IgD-negative memory B cell (primary cell): ENCODE measurements at regions not wholly inside any gene's neighbourhood (a gene's known extent, or its start where the extent isn't known, plus 50 kb on each side); places are given as distances from the start of the nearest gene placed in this dataset.

Source experiments
- H3K27ac Mint-ChIP-seq, 3 donors: one replicate each; pipeline ENCODE4 v1.8.0; 2020 to 2022; ENCODE audit warnings: mild to moderate bottlenecking in 3 of 3, mixed read lengths in 3 of 3, moderate library complexity in 1 of 3
- H3K27me3 Mint-ChIP-seq: one replicate; pipeline ENCODE4 v1.8.0; 2021; ENCODE audit warnings: mixed read lengths
- H3K36me3 Mint-ChIP-seq: one replicate; pipeline ENCODE4 v1.8.0; 2020; ENCODE audit warnings: mild to moderate bottlenecking, mixed read lengths
- H3K4me1 Mint-ChIP-seq, 3 donors: one replicate each; pipeline ENCODE4 v1.8.0; 2020 to 2022; ENCODE audit warnings: mixed read lengths in 3 of 3, mild to moderate bottlenecking in 1 of 3
- H3K4me3 Mint-ChIP-seq, 4 donors: one replicate each; pipeline ENCODE4 v1.8.0; 2020 to 2022; ENCODE audit warnings: mild to moderate bottlenecking in 4 of 4, mixed read lengths in 4 of 4, moderate library complexity in 3 of 4
- H3K9me3 Mint-ChIP-seq, 3 donors: one replicate each; pipeline ENCODE4 v1.8.0; 2020 to 2021; ENCODE audit warnings: mixed read lengths in 3 of 3, mild to moderate bottlenecking in 1 of 3

DNA sequence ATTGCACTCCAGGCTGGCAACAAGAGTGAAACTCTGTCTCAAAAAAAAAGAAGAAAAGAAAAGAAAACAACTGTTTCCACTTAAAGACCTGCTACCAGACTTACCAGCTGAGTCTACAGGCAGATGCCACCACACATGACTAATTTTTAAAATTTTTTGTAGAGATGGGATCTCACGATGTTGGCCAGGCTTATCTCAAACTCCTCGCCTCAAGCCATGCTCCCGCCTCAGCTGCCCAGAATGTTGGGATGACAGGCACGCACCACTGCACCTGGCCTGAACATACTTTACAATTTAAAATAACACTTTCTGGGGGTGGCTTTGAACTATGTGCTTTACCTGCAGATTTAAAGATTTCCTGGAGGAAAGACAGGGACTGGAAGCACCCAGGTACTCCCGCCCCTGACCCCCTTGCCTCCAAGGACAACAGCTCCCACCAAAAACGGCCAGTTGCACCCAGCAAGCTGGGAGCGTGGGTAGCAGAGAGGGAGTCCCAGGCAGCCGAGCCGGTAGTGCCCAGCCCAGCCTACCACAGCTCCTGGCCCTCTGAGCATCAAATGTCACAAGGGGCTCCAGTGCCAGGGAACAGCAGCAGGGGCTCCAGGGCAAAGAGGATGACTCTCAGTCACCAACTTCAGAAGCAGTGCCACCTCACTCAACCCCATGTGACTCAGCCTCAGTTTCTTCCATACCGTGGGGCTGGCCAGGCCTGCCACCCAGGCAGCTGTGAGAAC lies 262.9 kb downstream of the PARN start:
- H3K9me3 Mint-ChIP-seq, result no peaks in the 10 kb centered on the region
- H3K36me3 Mint-ChIP-seq, result no peaks in the 10 kb centered on the region
- H3K4me3 Mint-ChIP-seq, result no peak overlapping the region
- peaks cover 0 to 1% (median 0%) of the 10 kb centered on the region in 3 donors for H3K4me1 Mint-ChIP-seq
- peaks cover 6% of the 10 kb centered on the region for H3K27me3 Mint-ChIP-seq
- no peak overlapping the region for H3K27ac Mint-ChIP-seq

DNA sequence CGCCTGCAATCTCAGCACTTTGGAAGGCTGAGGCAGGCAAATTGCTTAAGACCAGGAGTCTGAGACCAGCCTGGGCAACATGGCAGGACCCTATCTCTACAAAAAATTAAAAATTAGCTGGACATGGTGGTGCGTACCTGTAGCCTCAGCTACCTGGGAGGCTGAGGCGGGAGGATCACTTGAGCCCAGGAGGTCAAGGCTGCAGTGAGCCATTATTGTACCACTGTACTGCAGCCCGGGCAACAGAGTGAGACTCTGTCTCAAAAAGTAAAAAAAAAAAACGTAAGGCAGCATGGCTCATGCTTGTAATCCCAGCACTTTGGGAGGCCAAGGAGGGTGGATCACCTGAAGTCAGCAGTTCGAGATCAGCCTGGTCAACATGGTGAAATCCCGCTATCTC lies 263.6 kb downstream of the PARN start:
- Mint-ChIP-seq H3K36me3 (no peaks in the 10 kb centered on the region), H3K27me3 (peaks cover 6% of the 10 kb centered on the region), H3K27ac (no peak overlapping the region), H3K4me3 (no peak overlapping the region), H3K4me1 (peaks cover 0 to 1% (median 0%) of the 10 kb centered on the region in 3 donors), H3K9me3 (no peaks in the 10 kb centered on the region)

DNA sequence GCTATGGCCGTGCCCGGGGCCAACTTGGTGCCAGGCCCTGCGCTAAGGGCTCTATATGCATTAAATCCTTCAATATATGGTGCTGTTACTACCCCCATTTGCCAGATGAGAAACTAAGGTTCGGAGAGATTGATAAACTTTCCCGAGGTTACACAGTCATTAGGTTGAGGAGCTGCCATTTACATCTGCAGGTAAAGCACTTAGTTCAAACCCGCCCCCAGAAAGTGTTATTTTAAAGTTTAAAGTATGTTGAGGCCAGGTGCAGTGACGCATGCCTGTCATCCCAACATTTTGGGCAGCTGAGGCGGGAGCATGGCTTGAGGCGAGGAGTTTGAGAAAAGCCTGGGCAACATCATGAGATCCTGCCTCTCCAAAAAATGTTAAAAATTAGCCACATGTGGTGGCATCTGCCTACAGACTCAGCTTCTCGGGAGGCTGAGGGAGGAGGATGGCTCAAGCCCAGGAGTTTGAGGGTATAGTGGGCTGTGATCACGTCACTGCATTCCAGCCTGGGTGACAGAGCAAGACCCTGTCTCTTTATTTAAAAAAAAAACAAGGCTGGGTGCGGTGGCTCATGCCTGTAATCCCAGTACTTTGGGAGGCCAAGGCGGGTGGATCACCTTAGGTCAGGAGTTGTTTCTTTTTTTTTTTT lies 264.7 kb downstream of the PARN start:
- Mint-ChIP-seq H3K4me1 (peaks cover 0 to 2% (median 0%) of the 10 kb centered on the region in 3 donors), H3K27me3 (peaks cover 6% of the 10 kb centered on the region), H3K27ac (no peak overlapping the region), H3K9me3 (no peaks in the 10 kb centered on the region), H3K4me3 (no peak overlapping the region), H3K36me3 (no peaks in the 10 kb centered on the region)

- Mint-ChIP-seq H3K9me3 (no peaks in the 10 kb centered on the region), H3K27me3 (peaks cover 6% of the 10 kb centered on the region), H3K4me3 (peak overlapping the region in 1 of 4 donors; percentile 41), H3K36me3 (no peaks in the 10 kb centered on the region), H3K4me1 (peaks cover 0 to 2% (median 0%) of the 10 kb centered on the region in 3 donors), H3K27ac (no peak overlapping the region)
Measured at GRCh38 chr16:14364386-14365199, 265.5 kb downstream of the PARN start.

GRCh38 chr16:14364112-14364385 lies 266.0 kb downstream of the PARN start:
- Mint-ChIP-seq H3K9me3 (no peaks in the 10 kb centered on the region), H3K27ac (no peak overlapping the region), H3K4me3 (peak overlapping the region in 1 of 4 donors; percentile 32), H3K27me3 (peaks cover 6% of the 10 kb centered on the region), H3K4me1 (peaks cover 0 to 2% (median 0%) of the 10 kb centered on the region in 3 donors), H3K36me3 (no peaks in the 10 kb centered on the region)

DNA sequence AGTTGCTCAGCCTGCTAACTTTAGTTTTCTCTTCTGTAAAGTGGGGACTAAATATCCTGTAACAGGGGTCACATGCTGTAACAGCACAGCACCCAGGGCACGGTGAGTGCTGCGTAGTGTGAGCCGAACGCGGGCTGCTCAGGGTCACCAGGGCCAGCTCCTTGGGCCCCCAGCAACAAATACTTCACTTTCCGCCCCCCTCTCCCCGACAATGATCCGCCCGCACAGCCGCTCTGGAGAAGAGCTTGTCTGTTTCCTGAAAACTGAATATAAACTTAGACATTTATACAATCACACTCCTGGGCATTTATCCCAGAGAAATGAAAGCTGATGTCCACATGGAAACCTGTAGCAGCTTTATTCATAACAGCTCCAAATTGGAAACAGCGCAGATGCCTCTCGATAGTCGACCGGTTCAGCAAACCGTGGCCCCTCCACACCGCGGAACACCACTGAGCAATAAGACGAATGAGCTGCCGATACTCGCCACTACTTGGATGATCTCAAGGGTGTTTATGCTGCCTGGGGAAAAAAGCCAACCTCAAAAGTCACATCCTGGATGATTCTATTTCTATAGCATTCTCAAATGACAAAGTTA lies 267.2 kb downstream of the PARN start:
- peaks cover 0 to 8% (median 3%) of the 10 kb centered on the region in 3 donors for H3K4me1 Mint-ChIP-seq
- H3K27me3 Mint-ChIP-seq, result peaks cover 6% of the 10 kb centered on the region
- no peaks in the 10 kb centered on the region for H3K36me3 Mint-ChIP-seq
- H3K27ac Mint-ChIP-seq, result no peak overlapping the region
- H3K9me3 Mint-ChIP-seq, result no peaks in the 10 kb centered on the region
- peak overlapping the region in 1 of 4 donors; percentile 22 for H3K4me3 Mint-ChIP-seq

DNA sequence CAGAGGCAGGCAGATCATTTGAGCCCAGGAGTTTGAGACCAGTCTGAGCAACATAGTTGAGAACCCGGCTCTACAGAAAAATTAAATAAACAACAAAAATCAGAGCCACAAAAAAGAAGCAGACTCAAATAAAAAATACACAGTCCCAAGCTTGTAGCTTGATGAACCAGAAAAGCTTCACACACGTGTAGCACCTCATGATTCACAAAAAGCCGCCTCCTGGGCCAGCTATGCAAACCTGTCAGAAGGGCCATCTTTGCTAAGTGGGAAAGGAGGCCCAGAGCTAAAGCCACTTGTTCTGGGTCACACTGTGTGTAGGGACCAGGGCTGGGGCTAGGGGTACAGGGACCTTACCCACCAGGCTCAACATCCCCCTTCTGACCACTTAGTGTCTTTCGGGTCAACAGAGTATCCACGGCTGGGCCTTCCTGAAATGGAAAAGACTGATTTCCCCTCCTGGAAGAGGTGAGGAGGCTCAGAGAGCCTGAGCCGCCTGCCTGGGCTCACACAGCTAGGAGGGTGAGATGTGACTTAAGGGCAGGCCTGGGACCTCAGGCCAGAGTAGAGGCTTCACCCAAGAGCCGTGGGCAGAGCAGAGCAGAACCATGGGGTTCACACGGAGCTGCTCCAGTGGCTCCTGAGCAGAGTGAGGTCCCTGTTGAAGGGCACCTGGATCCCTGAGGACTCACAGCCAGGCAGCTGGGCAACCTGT lies 269.6 kb downstream of the PARN start:
- Mint-ChIP-seq H3K4me1 (peaks cover 0 to 9% (median 3%) of the 10 kb centered on the region in 3 donors), H3K9me3 (no peaks in the 10 kb centered on the region), H3K27me3 (peaks cover 6% of the 10 kb centered on the region), H3K4me3 (no peak overlapping the region), H3K36me3 (no peaks in the 10 kb centered on the region), H3K27ac (no peak overlapping the region)

- H3K4me1 Mint-ChIP-seq, result peaks cover 0 to 16% (median 6%) of the 10 kb centered on the region in 3 donors
- H3K4me3 Mint-ChIP-seq, result no peak overlapping the region
- H3K27ac Mint-ChIP-seq, result no peak overlapping the region
- H3K9me3 Mint-ChIP-seq, result no peaks in the 10 kb centered on the region
- H3K36me3 Mint-ChIP-seq, result no peaks in the 10 kb centered on the region
- H3K27me3 Mint-ChIP-seq, result peaks cover 2% of the 10 kb centered on the region
Measured at GRCh38 chr16:14358697-14359305, 271.3 kb downstream of the PARN start.

DNA sequence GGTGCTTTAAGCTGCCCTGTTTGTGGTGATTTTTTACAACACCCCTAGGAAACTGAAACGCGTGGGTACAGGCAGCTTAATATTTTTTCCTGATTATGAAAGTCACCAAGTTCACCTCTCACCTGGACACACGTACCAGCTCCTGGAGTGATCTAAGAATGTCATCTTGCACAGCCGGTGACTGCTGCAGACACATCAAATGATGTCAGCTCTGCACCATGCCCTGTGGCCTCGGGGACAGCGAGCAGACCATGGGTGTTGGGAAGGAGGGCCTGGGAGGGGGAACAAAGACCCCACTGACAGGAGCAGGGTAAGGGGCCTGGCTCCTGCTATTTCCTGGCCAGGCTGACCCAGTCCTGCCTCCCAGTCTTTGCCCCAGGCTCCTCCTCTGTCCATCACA lies 272.7 kb downstream of the PARN start:
- peak overlapping the region in 1 of 4 donors; percentile 47 for H3K4me3 Mint-ChIP-seq
- no peak overlapping the region for H3K27ac Mint-ChIP-seq
- H3K4me1 Mint-ChIP-seq, result peaks cover 0 to 19% (median 9%) of the 10 kb centered on the region in 3 donors
- H3K27me3 Mint-ChIP-seq, result no peaks in the 10 kb centered on the region
- no peaks in the 10 kb centered on the region for H3K36me3 Mint-ChIP-seq
- no peaks in the 10 kb centered on the region for H3K9me3 Mint-ChIP-seq

GRCh38 chr16:14356064-14356463 lies 274.0 kb downstream of the PARN start:
- peaks cover 0 to 19% (median 10%) of the 10 kb centered on the region in 3 donors for H3K4me1 Mint-ChIP-seq
- H3K27ac Mint-ChIP-seq, result no peak overlapping the region
- no peaks in the 10 kb centered on the region for H3K27me3 Mint-ChIP-seq
- no peaks in the 10 kb centered on the region for H3K9me3 Mint-ChIP-seq
- H3K4me3 Mint-ChIP-seq, result no peak overlapping the region
- H3K36me3 Mint-ChIP-seq, result no peaks in the 10 kb centered on the region

GRCh38 chr16:14354561-14355351 lies 275.3 kb downstream of the PARN start:
- H3K27ac Mint-ChIP-seq, result peak overlapping the region in 2 of 3 donors; percentile 13 to 89
- peaks cover 0 to 28% (median 12%) of the 10 kb centered on the region in 3 donors for H3K4me1 Mint-ChIP-seq
- H3K4me3 Mint-ChIP-seq, result peak overlapping the region; percentile 1 to 72 (median 52)

DNA sequence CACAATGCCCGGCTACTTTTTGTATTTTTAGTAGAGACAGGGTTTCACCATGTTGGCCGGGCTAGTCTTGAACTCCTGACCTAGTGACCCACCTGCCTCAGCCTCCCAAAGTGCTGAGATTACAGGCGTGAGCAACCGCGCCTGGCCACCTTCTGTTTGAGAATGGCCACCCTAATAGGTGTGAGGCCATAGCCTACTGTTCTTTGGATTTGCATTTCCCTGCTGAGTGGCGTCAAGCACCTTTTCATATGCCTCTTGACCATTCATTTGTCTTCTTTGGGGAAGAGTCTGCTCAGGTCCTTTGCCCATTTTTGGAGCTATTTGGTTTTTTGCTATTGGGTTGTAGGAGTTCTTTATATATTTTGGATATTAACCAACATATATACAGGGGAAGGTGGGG lies 276.7 kb downstream of the PARN start:
- no peaks in the 10 kb centered on the region for H3K36me3 Mint-ChIP-seq
- no peaks in the 10 kb centered on the region for H3K9me3 Mint-ChIP-seq
- H3K4me1 Mint-ChIP-seq, result peaks cover 0 to 26% (median 12%) of the 10 kb centered on the region in 3 donors
- peak overlapping the region in 1 of 3 donors; percentile 59 for H3K27ac Mint-ChIP-seq
- no peaks in the 10 kb centered on the region for H3K27me3 Mint-ChIP-seq
- H3K4me3 Mint-ChIP-seq, result peak overlapping the region in 1 of 4 donors; percentile 25

More at GRCh38 chr16:14354561-14355351, 275.3 kb downstream of the PARN start:
- Mint-ChIP-seq H3K27me3 (no peaks in the 10 kb centered on the region), H3K9me3 (no peaks in the 10 kb centered on the region), H3K36me3 (no peaks in the 10 kb centered on the region)

DNA sequence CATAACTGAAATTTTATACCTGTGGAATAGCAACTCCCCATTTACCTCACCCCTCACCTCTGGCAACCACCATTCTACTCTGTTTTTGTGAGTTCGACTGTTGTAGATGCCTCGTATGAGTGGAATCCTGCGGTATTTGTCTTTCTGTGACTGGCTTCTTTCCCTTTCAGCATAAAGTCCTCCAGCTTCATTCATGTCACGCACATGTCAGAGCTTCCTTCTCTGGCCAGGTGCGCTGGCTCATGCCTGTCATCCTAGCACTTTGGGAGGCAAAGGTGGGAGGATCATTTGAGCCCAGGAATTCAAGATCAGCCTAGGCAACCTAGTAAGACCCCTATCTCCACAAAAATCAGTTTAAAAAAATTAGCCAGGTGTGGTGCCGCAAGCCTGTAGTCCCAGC lies 278.4 kb downstream of the PARN start:
- H3K4me1 Mint-ChIP-seq, result peaks cover 0 to 22% (median 9%) of the 10 kb centered on the region in 3 donors
- no peaks in the 10 kb centered on the region for H3K27me3 Mint-ChIP-seq
- no peaks in the 10 kb centered on the region for H3K9me3 Mint-ChIP-seq
- H3K4me3 Mint-ChIP-seq, result no peak overlapping the region
- H3K36me3 Mint-ChIP-seq, result no peaks in the 10 kb centered on the region
- no peak overlapping the region for H3K27ac Mint-ChIP-seq
